Endodermal cell (in vitro differentiated cells): ENCODE measurements at regions not wholly inside any gene's neighbourhood (a gene's known extent, or its start where the extent isn't known, plus 50 kb on each side); places are given as distances from the start of the nearest gene placed in this dataset.

Experiments
- DNase-seq: peaks from one replicate; pipeline ENCODE4 v3.0.0-alpha.2; 2017
- H3K27ac ChIP-seq: 2 replicates; pipeline ENCODE4 v1.5.1; 2013; ENCODE audit warnings: mild to moderate bottlenecking, low read depth, low read length, moderate library complexity
- H3K27me3 ChIP-seq: 2 replicates; pipeline ENCODE4 v1.6.1; 2013; ENCODE audit warnings: mild to moderate bottlenecking, low read length, moderate library complexity; ENCODE audit not compliant: insufficient read depth, control insufficient read depth, poor library complexity, severe bottlenecking
- H3K36me3 ChIP-seq: 2 replicates; pipeline ENCODE4 v1.7.0; 2013; ENCODE audit warnings: mild to moderate bottlenecking, low read length, moderate library complexity; ENCODE audit not compliant: control insufficient read depth, insufficient read depth
- H3K4me1 ChIP-seq: one replicate; pipeline ENCODE4 v1.7.0; 2013; ENCODE audit warnings: low read length; ENCODE audit not compliant: control insufficient read depth, insufficient read depth
- H3K4me3 ChIP-seq: 2 replicates; pipeline ENCODE4 v1.5.1; 2013; ENCODE audit warnings: mild to moderate bottlenecking, low read length, moderate library complexity
- H3K9ac ChIP-seq: 2 replicates; pipeline ENCODE4 v1.6.1; 2013; ENCODE audit warnings: mild to moderate bottlenecking, low read length, moderate library complexity; ENCODE audit not compliant: poor library complexity, severe bottlenecking; ENCODE audit errors: extremely low read depth
- H3K9me3 ChIP-seq: 2 replicates; pipeline ENCODE4 v1.6.1; 2013; ENCODE audit warnings: mild to moderate bottlenecking, low read length, moderate library complexity; ENCODE audit not compliant: control insufficient read depth
- H3K27ac Mint-ChIP-seq: 2 replicates; pipeline ENCODE4 v1.8.0; 2020; ENCODE audit warnings: mixed read lengths
- H3K27me3 Mint-ChIP-seq: 2 replicates; pipeline ENCODE4 v1.8.0; 2021; ENCODE audit warnings: mild to moderate bottlenecking, mixed read lengths; ENCODE audit not compliant: insufficient read depth
- H3K36me3 Mint-ChIP-seq: 2 replicates; pipeline ENCODE4 v1.8.0; 2020; ENCODE audit warnings: low read depth, mixed read lengths
- H3K4me1 Mint-ChIP-seq: 2 replicates; pipeline ENCODE4 v1.8.0; 2020; ENCODE audit warnings: mixed read lengths
- H3K4me3 Mint-ChIP-seq: 2 replicates; pipeline ENCODE4 v1.8.0; 2020; ENCODE audit warnings: mild to moderate bottlenecking, moderate library complexity, mixed read lengths
- H3K9me3 Mint-ChIP-seq: 2 replicates; pipeline ENCODE4 v1.8.0; 2020; ENCODE audit warnings: mild to moderate bottlenecking, mixed read lengths
- CTCF ChIP-seq: fragments of 200-600 bp; sonication (generic); conservative IDR thresholded peaks from 2 replicates; pipeline ENCODE4 v1.5.0; 2021; ENCODE audit warnings: antibody characterized with exemption, mild to moderate bottlenecking
- WGBS, 2 experiments: methylation state at CpG; one replicate each; pipeline versions ENCODE4 v1.1.5 to v1.1.7; 2013; ENCODE audit warnings: missing lambda C conversion rate in 2 of 2, mixed read lengths in 1 of 2; ENCODE audit not compliant: insufficient coverage in 1 of 2, insufficient read length in 1 of 2; 5-methylcytosine and 5-hydroxymethylcytosine counted together

- Mint-ChIP-seq H3K27ac (no peak overlapping the region), H3K4me1 (no peaks in the 10 kb centered on the region)
- no peak for TF ChIP-seq CTCF
Measured at GRCh38 chr11:30800904-30801303, 214.8 kb upstream of the MPPED2 start.

GRCh38 chr11:30798547-30799236 is 212.5 kb upstream of the MPPED2 start:
- WGBS, 2 experiments = 93 to 100% methylated on average over 3 of the region's 3 CpGs
- no peaks in the 10 kb centered on the region for H3K4me1 ChIP-seq
- H3K36me3 ChIP-seq = no peaks in the 10 kb centered on the region
- H3K9ac ChIP-seq = no peak overlapping the region
- no peaks in the 10 kb centered on the region for H3K27me3 ChIP-seq
- no peak overlapping the region for H3K27ac ChIP-seq
- H3K4me3 ChIP-seq = no peak overlapping the region
- H3K9me3 ChIP-seq = no peaks in the 10 kb centered on the region
- Mint-ChIP-seq H3K27me3 (peaks cover 2% of the 10 kb centered on the region), H3K9me3 (no peaks in the 10 kb centered on the region), H3K27ac (no peak overlapping the region), H3K4me3 (no peak overlapping the region), H3K4me1 (no peaks in the 10 kb centered on the region), H3K36me3 (no peaks in the 10 kb centered on the region)
- no peak for DNase-seq
- no peak for TF ChIP-seq CTCF

More at GRCh38 chr11:30800904-30801303, 214.8 kb upstream of the MPPED2 start:
- Histone ChIP-seq H3K27ac (no peak overlapping the region), H3K9ac (no peak overlapping the region), H3K4me1 (no peaks in the 10 kb centered on the region), H3K36me3 (no peaks in the 10 kb centered on the region), H3K27me3 (no peaks in the 10 kb centered on the region), H3K4me3 (no peak overlapping the region), H3K9me3 (no peaks in the 10 kb centered on the region)
- Mint-ChIP-seq H3K36me3 (no peaks in the 10 kb centered on the region), H3K27me3 (peaks cover 2% of the 10 kb centered on the region), H3K4me3 (no peak overlapping the region), H3K9me3 (no peaks in the 10 kb centered on the region)
- DNase-seq = no peak

GRCh38 chr11:30789270-30789669 is 203.1 kb upstream of the MPPED2 start:
- TF ChIP-seq CTCF = no peak
- Histone ChIP-seq H3K4me1 (no peaks in the 10 kb centered on the region), H3K27ac (no peak overlapping the region), H3K9me3 (no peaks in the 10 kb centered on the region), H3K27me3 (no peaks in the 10 kb centered on the region), H3K4me3 (no peak overlapping the region), H3K9ac (no peak overlapping the region), H3K36me3 (no peaks in the 10 kb centered on the region)
- no peak for DNase-seq
- Mint-ChIP-seq H3K4me1 (no peaks in the 10 kb centered on the region), H3K9me3 (no peaks in the 10 kb centered on the region), H3K27ac (no peak overlapping the region), H3K36me3 (no peaks in the 10 kb centered on the region), H3K27me3 (no peaks in the 10 kb centered on the region), H3K4me3 (no peak overlapping the region)
- WGBS, 2 experiments = 83 to 92% methylated on average over 4 of the region's 4 CpGs
